NCI-H524 treated with DMSO at 0.1 percent for 48 hours (cell line): ENCODE measurements at regions not wholly inside any gene's neighbourhood (a gene's known extent, or its start where the extent isn't known, plus 50 kb on each side); places are given as distances from the start of the nearest gene placed in this dataset.

Experiments used
- DNase-seq: peaks from one replicate; lab custom pipeline; 2025; lab: John Stamatoyannopoulos, UW

DNA sequence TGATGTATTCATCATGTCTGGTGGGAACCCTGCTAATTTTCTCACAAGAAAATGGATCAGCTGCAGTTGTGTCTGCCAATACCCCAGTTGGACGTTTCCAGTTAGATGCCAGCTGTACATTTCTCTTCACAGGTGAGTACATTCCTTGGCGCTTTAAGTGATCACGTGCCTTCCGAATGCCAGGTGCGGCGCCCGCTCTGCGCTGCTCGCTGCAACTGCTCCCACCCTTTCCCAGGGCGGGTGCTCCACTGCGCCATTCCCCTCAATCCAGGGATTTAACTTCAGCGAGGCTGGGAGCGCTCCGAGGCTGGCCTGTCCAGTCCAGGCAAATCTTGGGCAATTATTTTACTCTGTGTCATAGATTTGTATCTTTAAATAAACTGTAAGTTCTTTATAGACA, 225.0 kb upstream of the RAB6C start:
- DNase-seq, result no peak

GRCh38 chr2:129754831-129755230, 224.6 kb upstream of the RAB6C start:
- no peak for DNase-seq

GRCh38 chr2:129755786-129756185, 223.7 kb upstream of the RAB6C start:
- DNase-seq, result no peak

DNA sequence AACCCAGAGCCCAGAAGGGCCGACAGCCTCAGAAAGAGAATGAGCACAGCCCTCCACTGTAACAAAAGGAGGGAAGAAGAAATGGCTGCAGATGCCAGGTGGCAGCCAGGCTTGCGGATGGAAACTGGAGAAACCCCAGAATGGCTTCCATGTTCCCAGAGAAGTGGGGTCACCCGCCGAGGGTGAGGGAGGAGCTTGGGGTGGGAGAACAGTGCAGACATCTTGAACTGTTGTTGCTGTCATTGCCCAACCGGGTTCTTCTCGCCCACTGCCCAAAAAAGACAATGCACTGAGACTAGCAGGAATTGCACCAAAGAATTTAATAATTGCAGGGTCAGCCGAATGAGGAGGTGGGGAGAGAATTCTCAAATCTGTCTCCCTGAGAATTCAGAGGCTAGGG, 223.2 kb upstream of the RAB6C start:
- DNase-seq, result no peak

DNA sequence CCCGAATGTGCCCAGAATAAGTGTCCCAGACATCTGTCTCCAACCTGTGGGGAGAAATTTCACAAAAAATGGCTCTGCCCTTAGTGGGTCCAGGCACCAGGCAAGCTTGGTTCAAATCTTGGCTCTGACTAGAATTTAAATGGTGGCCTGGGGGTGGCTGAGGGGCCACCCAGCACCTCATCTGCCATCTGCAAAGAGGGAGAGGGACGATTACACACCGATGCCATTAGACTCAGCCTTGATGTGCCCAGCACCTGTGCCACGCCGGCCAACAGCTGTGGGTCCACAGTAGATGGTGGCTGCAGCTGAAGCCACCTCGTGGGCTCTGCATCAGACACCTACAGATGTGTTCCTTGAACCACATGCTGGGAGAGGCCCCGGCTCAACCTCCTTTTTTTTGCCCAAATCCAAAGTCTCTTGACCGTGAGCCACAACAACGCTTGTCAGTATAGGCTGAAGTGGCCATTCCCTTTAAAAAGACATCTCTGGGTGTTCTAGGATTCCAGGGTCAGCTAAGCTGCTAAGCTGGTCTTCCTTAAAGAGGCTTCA, 222.0 kb upstream of the RAB6C start:
- no peak for DNase-seq

DNA sequence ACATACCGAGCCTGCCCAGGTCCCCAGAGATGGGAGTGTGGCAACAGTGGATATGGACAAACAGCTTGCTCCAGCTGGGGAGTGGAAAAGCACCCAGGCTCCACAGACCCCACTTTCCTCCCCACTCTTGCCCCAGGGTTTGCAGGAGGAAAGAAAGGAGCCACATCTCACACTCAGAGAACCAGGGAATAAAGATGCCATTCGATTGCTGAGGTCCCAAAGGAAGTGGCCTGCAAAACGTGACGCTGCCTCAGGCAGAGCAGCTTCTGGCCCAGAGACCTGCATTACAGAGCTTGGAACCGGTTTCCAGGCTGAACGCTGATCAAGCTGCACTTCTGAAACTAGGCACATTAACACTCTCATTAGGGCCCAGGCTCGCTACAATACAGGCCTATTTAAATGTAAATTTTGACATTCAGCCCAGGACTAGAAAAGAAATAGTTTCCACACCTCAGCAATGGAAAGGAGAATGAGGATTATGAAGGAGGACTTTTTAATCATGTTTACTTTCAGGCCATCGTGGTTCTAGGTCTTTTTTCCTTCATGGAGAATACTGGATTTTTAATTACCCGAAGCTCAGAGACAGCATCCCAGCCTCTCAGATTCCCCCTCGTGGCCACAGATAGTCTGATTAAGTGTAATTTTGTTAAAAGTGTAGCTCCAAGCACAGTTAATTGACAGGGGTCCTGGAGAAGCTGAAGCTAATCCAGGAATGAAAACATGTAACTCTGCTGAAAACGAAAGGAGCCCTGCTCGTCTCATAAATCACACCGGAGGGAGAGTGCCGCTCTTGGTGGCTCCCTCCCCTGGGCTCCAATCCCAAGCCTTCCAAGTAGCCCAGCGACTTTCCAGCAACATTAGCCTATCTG, 221.3 kb upstream of the RAB6C start:
- DNase-seq, result no peak

DNA sequence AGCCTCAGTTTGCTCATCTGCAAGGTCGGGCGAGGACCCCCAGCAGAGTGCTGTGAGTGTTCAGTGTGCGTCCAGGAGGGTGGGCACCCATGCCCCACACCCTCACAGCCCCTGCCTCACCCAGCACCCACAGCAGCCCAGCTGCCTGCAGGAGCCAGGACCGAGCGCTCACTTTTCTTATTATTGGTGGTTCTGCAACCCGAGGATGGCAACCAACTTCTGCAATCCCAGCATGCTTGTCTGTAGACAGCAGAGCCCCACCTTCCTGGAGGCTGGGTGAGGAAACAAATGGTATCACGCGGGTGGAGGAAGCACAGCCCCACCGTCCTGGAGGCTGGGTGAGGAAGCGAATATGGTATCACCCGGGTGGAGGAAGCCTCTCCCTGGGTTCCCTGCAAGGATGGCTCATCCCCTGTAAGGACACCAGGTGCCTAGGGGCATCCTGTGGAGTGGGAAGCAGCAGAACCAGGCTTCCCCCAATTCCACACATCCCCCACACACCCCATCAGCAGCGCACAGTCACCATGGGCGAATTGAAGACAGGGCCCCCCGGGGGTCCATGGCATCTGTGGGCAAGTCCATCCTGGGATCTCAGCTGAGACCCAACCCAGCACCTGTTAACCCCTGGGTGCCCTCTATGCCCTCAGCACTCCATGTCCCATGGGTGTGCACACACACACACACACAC, 220.5 kb upstream of the RAB6C start:
- DNase-seq, result no peak

GRCh38 chr2:129759472-129760010, 219.9 kb upstream of the RAB6C start:
- no peak for DNase-seq

GRCh38 chr2:129760669-129761068, 218.8 kb upstream of the RAB6C start:
- no peak for DNase-seq

DNA sequence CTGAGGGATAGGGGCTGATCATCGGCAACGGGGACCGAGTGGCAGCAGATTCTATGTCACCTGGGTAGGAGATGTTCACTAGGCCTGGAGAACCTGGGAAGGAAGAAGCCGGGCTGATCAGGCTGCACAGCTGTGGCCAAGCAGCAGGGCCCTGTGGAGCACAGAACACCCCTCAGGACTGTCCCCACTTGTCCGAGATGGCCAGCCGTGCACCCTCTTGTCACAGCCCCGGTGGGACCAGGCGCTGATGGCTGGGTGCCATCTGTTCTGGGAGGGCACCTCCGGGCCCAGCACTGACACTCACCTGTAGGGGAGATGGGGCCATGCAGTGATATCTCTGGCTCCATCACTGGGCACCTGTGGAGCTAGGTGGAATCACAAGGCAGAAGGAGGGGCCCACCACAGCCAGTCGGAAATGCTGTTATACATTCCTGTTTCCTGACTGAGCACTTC, 217.9 kb upstream of the RAB6C start:
- no peak for DNase-seq

- no peak for DNase-seq
These were observed 216.9 kb upstream of the RAB6C start for GRCh38 chr2:129762386-129763189.

GRCh38 chr2:129763190-129763846, 216.1 kb upstream of the RAB6C start:
- DNase-seq, result no peak

DNA sequence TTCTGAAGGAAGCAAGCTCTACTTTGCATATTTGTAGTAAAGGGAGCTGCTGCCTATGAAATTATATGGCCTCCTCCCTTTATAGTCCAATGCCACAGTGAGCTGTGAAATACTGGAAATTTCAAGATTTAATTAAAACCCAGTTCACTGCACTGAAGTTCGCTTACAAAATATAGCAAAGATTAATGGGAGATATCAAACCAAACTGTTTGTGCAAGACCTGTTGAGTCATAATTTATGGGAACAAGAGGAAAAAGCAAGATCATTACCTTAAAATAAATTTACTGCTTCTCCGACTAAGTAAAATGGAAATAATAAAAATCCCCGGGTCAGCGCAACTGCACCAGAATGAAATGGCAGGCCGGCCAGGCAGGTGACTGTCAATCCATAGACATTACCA, 215.5 kb upstream of the RAB6C start:
- no peak for DNase-seq

GRCh38 chr2:129764376-129765325, 214.8 kb upstream of the RAB6C start:
- no peak for DNase-seq

DNA sequence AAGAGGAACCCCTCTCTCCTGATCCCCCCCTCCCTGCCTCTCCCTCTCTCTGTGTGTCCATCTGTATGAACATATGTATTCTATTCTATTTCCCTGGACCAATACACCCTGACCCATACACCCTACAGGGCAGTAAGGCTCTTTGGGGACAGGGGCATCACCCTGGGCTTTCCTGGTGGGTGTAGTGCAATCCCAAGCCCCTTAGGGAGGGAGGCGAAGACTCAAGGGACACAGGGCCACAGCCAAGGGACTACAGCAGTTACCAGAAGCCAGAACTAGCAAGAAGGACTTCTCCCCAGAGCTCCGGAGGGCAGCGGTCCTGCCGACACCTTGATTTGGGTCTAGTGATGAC, 214.2 kb upstream of the RAB6C start:
- DNase-seq, result no peak

- no peak for DNase-seq
These were observed 213.7 kb upstream of the RAB6C start for GRCh38 chr2:129765678-129766351.

DNA sequence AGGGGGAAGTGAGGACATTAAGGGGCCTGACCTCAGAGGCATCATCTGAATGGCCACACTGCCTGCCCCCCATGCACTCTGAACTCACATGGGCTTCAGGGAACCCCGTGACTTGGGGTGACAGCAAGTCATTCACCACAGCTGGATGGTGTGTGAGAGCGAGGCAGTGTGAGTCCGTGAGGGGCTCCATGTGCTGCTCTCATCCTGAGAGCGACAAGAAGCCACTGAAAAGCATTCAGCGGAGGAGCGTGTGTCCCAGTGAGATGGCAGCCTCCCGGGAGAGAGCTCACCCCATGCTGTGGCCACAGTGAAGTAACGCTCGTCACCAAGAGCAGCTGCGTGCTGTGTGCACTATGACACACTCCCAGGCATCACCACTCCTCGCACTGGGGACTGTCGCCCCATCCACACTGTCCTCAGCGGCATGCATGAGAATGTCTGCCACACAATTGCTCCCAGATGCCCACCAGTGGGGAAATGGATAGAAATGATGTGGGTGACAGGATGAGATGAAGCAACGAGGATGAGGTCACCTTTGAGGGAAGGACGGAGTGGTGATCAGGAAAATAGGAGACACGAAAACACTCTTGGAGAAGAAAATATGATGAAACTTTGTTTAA, 213.0 kb upstream of the RAB6C start:
- DNase-seq, result no peak

DNA sequence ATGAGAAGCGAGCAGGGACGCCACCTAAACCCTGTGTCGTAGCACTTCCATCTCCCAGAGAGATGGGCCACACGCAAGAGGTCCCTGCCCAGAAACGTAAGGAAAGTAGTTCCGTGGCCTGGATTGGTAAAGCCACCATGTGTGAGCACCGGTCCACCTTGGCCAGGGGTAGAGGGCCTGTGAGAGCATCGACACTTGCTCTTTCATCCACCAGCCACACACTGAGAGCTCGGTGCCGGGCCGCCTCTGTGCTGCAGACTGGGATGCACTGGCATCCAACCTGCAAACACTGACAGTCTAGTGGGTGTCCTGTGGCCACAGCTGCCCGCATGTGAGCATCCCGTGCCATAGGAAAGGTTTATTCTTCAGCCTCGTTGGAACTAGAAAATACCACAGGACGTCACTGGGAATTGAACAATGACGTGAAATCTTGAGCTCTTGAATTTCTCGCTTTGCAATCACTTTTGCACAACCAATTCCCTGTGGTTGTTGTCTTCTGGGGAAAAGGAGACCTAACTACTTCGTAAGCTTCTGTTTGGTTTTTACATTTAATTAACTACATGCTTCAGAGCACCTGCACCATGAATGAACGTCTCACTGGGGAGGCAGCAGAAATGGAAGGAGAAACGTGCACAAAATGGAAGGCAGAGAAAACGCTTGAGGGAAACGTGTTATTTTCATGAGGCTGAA, 212.0 kb upstream of the RAB6C start:
- DNase-seq, result no peak

DNA sequence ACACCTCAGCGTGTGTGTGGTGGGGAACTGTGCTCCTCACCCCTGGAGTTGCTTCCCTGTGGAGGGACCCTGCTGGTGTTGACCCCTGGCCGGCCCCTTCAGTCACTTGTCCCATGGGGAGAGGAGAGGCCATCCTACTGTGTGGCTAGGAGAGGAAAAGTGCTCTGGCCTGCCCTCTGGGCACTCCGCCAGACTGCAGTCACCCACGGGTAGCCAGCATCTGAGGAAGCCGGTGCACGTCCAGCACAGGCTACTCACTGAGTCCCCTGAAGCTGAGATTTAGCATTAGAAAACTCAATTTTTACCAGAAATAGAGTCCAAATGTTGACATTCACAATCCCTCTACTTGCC, 211.5 kb upstream of the RAB6C start:
- DNase-seq, result no peak
